ENCODE measurements at regions not wholly inside any gene's neighbourhood (a gene's known extent, or its start where the extent isn't known, plus 50 kb on each side); places are given as distances from the start of the nearest gene placed in this dataset.

GRCh38 chr12:24233519-24234246 lies 284.2 kb upstream of the SOX5 start:
- TF ChIP-seq FOXM1 (IDR thresholded peaks at IDR 0.05; ENCODE audit: borderline replicate concordance) (no peak), TARDBP (IDR thresholded peaks at IDR 0.05) (no peak), L3MBTL2 (conservative IDR thresholded peaks at IDR 0.05) (no peak), HDGF (IDR thresholded peaks at IDR 0.05; ENCODE audit: borderline replicate concordance) (no peak), LEF1 (IDR thresholded peaks at IDR 0.05; ENCODE audit: borderline replicate concordance) (no peak), SP1 (IDR thresholded peaks at IDR 0.05) (no peak), FOXA1 (IDR thresholded peaks at IDR 0.05) (no peak), BHLHE40 (IDR thresholded peaks at IDR 0.05; ENCODE audit: borderline replicate concordance) (no peak), CTBP1 (IDR thresholded peaks at IDR 0.05; ENCODE audit: borderline replicate concordance) (no peak), SUZ12 (IDR thresholded peaks at IDR 0.05) (no peak), NFRKB (IDR thresholded peaks at IDR 0.05) (no peak), FOXK2 (IDR thresholded peaks at IDR 0.05) (no peak), ELF4 (IDR thresholded peaks at IDR 0.05) (no peak)
